HG02763 (cell line): ENCODE measurements at regions not wholly inside any gene's neighbourhood (a gene's known extent, or its start where the extent isn't known, plus 50 kb on each side); places are given as distances from the start of the nearest gene placed in this dataset.
"Not testable (repeated sequence)": the region's sequence is repeated elsewhere in the genome, so short reads cannot be mapped to it uniquely, and the experiment has no call there.

Experiments used
- ATAC-seq: cut with Tn5 transposase; IDR thresholded peaks from one replicate; pipeline ENCODE4 v1.9.1; 2021; ENCODE audit warnings: mild to moderate bottlenecking, moderate library complexity; ENCODE audit not compliant: unreplicated experiment

DNA sequence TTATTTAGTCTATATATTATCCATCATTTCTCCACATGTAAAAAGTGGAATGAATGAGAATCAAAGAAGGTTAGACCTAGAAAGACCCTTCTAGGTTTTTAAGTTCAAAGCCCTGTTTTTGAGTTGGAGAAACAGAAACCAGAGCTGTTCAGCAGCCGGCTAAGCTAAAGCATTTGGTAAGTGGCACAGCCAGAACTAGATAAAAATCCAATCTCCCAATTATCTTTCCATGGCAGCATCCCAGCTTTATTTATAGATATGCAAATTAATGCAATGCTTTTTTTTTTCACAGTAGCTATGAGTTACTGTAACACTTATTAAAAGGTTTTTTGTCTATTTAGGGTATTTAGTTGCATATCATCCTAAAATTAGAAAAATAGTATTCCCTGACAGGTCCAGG, 85.1 kb downstream of the NIBAN1 start:
- ATAC-seq: no peak

DNA sequence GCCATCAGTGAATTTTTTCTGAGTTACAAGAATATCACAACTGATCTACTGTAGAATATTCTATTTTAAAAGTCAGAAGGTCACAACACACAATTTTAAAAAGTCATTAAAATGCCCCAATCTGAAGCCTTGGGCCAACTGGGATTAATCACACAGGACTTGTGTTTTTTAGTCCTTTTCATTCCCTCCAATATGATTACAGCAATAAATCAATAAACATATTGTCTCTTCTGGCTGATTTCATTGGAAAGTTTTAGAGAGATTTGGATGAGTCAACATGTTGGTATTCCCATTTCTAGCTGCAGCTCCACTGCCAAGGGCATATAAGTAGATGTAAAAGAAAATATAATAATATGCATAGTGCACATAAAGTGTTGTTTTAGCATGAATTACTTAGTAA, 85.8 kb downstream of the NIBAN1 start:
- ATAC-seq: no peak

DNA sequence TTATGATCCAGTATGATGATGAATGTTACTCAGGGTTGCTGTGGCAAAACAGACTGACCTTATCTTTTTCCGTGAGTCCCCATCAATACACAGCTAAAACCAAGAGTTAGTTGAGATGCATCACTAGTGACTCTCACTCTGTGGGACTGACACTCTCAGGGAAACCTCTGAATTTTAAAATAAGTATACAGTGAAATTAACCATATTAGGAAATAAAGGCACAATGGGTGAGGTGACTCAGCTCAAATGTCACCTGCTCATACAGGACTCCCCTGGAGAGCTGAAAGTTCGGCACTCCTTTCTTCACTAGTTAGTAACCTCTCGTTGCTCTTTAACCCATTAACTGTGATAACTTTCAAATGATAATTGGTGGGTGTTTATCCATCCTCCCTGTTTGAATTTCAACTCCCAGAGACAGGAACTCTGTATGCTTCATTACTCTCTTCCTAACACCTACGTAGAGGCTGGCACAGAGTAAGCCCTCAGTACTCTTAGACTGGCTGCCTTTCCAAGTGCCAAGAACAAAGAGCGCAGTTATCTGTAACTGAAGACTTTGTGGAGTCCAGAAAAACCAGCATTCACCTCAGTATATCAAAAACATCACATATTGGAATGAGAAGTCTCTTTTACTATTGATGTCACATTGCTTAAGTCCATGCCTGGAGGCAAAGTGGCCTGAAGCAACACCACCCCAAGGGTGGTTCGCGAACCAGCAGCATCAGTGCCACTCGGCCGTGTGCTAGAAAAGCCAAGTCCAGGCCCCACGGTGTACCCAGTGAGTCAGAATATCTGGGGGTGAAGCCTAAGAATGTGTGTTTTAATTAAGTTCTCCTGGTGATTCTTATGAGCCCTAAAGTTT, 91.1 kb downstream of the NIBAN1 start:
- no peak for ATAC-seq

DNA sequence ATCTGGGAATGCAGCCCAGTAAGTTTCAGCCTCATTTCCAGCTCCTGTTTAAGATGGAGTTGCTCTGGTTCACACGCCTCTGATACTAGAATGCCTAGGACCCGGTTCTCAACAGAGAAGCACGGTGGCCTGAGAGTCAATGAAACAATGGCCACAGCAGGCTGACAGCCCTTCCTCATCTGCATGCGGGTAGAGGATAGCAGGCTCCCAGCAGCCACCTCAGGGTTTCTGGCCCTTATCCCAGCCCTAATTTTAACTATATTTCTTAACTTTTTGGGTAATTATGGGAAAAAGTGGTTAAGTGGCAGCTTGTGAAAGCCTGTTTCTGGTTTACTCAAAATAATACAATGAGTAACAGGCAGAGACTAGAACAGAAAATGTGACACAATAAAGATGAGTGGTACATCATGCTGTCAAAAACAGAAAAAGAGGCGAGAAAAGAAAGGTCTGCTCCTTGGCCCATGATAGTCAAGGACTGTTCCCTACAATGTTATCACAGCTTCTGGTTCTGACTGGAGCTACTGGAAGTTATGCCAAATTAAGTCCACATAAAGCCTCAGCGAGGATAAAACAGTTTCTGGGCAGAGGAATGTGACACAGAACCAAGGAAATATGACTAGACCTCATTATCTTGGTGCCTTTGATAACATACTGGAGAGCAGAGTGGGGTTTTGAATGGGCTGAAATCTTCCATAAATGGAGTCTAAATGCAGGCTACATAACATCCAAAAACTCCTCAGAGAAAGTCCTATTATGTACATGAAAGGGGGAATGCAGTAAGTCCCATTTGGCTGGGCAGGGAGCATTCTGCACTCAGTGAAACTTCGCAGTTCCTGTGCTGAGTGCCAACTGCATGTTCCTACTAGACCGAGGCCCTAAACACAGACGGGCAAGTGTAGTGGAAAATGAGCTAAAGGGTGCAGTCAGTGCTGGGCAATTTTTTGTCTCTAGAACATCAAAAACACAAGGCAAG, 92.1 kb downstream of the NIBAN1 start:
- peak; percentile 48 for ATAC-seq

DNA sequence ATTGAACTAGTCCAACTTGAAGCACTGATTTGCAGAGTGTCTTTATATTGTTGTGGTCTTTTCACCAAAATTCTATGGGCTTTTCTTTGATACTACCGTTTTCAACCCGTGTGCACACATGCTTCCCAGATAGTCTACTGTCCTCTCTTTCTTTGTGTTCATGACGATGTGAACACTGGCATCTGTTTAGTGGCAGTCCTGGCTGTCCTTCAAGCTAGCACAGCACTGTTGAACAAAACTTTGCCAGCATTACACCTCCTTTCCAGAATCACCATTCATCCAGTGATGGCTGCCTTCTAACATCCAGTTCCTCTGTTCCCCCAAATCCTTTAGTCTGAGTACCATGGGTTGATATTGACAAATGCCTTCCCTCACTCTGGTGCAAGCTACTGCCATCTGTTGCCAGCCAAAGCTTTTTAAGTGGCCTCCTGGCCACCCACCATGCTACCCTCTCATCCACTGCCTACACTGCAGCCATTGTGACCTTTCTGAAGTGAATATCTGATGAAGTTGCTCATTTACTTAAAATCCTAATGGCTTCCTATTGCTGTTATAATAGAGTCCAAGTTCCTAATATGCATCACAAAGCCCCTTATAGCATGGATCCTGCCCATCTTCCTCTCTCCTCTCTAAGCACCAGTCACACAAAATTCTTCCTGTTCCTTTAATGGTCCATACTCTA, 94.3 kb downstream of the NIBAN1 start:
- no peak for ATAC-seq

DNA sequence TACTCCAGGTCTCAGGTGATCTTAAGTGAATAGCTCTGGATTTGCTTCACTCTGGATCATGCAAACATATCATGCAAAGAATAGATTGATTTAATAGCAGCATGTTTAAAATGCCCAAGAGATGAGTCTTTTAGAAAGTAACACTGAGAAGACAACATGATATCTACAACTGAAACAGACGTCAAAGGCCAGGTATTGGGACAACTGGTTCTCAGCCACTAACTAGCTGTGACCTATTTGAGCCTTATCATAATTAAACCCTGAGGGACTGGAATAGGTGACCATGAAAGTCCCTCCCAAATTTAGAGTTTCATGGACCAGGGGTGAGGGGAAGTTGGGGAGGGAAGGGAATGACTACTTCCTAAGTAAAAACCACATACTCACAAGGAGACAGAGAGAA, 95.7 kb downstream of the NIBAN1 start:
- ATAC-seq: no peak

DNA sequence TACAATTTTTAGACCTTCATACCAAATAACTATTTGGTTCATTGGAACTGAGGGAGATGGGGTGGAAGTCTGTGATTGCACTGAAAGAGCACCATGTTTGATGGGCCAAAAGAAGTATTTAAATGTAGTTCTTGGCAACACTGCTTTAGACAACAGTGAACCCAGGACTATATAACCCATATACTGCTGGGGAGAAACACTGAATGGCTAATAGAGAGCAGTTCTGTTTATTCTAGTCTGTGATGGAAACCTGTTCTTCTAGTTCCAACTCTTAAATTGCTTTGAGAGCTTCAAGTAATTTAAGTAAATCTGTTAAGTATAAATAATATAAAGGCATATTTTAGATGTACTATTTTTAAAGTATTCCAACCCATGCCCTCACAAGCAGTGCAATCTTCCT, 96.3 kb downstream of the NIBAN1 start:
- no peak for ATAC-seq

DNA sequence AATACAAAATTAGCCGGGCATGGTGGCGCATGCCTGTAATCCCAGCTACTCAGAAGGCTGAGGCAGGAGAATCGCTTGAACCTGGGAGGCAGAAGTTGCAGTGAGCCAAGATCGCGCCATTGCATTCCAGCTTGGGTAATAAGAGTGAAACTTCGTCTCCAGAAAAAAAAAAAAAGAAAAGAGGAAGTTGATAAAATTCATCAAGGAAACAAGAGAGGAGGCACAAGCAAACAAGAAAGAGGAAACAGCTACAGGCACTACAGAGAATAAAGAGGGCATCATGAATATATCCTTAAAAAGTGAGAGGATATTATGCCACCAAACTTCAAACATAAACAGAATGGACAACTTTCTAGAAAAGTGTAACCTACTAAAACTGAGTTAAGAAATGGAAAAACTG, 98.3 kb downstream of the NIBAN1 start:
- not testable (repeated sequence) for ATAC-seq

DNA sequence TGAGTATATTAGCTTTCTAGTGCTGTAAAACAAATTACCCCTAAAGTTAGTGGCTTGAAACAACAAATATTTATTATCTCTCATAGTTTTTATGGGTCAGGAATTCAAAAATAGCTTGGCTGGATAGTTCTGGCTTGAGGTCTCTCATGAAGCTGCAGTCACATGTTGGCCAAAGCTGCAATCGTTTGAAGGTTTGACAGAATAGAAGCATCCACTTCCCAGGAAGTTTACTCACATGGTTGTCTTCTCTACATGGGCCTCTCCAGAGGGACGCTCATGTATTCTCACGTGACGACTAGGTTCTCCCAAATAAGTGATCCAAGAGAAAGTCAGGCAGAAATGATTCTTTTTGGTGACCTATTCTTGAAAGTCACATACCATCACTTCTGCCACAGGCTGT, 99.1 kb downstream of the NIBAN1 start:
- ATAC-seq: no peak

DNA sequence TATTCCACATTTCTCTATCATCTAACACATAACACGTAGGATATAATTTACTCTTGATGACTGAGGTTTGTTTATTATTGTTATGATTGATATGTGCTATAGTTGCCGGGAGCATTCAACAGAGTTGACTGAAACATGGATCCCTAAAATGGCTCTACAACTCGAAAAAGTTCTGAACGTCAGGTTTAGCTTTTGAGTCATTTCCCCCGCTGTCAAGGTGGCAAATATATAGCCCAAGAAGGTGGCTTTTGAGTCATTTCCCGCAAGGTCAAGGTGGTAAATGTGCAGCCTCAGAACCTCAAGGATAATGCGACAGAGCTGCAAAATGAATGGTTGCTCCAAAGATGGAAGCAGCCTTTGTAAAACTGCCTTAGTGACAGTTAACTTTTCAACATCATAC, 104.0 kb downstream of the NIBAN1 start:
- ATAC-seq: no peak

DNA sequence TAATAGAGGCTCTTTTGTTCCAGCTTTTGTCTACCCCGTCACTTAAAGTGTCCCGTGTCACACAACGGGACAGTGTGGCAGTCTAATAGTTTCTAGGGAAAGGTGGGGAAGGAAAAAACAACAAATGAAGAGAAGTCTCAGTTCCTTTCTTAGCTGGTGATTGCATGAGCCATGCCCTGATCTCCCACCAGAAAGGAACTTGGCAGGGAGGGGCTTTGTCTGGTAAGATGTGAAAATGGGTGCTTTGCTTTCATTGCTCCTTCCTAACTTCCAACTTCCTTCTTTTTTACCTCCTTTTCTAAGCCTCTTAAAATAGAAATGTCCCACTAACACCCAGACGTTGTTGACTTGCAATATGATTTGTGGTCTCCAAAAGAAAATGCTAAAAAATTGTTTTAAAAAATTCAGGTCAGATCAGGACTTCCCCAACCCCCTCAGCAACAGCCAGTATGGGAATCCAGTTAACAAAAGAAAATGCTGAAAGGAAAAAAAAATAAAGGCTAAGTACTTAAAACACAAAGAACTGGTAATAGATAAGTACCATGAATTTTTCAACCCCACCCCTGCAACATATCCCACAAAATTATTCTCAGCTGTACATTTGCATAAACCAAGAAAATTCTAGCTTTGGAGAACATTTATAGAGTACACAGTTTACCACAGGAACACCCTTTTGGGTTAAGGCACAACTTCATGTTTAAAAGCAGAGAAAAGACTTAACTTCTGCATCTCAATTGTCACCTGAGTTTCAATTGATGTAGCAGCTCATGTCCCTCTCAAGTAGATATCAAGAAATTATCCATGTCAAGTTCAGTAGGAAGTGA, 106.2 kb downstream of the NIBAN1 start:
- no peak for ATAC-seq

DNA sequence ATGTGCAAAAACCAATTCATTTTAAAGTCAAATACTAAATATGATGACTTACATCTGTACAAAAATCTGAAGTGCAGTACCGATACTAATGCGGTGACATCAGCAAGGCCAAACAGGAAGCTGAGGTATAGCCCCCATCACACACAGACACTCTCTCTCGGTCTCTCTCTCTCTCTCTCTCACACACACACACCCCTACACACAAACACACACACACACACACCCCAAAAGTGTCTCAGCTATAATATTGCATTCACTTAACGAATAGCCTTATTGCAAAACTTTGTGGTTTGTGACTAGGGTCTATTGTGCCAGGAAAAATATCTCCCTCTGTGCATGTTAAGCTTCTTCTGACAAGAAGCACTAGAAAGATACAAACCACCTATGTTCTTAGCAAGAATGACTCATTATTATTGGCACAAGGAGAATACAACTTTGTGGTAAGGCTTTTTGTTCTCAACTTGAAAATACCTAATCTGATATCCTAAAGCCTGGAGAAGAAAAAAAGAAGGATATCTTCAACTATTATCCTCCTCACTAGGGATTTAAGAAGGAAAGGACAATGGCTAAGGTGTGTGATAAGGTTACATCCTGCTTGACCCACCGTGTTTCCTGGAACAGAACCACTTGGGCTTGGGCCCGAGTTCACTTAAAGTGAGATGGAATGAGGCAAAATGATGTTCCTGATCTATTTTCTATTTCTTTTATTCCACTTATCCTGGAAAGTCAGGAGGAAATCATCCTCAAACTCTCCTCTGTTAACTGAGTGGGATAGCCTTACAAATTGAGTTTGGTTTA, 107.1 kb downstream of the NIBAN1 start:
- ATAC-seq: peak; percentile 96

DNA sequence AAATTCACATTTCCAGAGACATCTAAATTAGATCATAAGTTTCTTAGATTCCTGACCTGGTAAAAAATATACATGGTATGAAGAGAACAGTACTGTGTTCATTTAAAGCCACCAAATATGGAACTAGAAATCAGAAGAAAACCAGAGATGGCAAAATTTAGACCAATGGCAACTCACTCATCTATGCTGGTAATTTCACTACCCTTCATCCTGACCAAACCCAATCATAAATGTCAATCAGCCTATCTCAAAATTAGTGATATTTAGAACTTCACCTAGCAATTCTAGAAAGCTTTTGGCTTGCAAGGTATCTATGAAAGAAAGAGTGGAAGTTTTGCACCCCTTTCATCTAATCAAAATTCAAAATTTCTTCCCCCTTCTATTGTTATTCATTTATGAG, 107.7 kb downstream of the NIBAN1 start:
- peak; percentile 20 for ATAC-seq

DNA sequence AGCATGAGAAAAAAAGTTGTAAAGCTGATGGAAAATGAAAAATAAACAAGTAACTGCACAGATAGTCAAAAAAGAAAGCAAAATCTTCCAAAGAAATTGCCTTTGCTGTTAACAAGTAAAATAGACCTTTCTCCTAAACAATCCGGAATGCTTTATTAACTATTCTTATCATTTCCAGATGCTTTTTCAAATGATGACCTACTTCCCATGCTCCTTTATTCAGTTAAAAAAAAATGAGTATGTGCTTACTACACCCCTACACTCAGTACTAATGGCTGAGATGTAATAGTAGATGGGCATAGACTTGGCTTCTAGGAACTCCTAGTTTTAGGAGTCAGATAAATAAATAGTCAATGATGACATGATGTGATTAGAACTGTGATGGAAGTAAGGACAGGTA, 108.5 kb downstream of the NIBAN1 start:
- ATAC-seq: no peak

DNA sequence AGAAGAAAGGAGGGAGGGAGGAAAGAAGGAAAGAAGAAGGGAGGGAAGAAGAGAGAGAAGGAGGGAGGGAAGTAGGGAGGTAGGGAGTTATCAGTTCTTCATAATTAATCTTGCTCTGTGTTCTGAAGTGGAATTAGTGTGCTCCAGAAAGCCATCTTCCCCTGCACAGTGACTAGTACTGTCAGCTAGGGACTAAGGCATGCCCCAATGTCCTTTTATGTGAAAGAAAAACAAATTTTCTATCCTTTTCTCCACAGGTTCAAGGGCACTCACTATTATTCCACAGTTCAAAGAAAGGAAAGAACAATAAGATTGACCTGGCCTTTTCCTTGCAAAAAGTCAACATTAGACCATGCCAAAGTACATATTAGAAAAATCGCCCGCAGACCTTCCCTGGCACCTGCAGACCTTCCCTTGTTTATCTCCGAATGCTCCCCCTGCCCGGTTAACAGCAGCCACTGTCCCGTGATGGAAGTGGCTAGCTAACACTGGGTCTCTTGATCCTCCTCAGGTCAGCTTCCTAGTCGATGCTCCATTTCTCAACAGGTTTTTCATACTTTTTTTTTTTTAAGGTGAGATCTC, 107.2 kb upstream of the EDEM3 start:
- ATAC-seq: no peak

DNA sequence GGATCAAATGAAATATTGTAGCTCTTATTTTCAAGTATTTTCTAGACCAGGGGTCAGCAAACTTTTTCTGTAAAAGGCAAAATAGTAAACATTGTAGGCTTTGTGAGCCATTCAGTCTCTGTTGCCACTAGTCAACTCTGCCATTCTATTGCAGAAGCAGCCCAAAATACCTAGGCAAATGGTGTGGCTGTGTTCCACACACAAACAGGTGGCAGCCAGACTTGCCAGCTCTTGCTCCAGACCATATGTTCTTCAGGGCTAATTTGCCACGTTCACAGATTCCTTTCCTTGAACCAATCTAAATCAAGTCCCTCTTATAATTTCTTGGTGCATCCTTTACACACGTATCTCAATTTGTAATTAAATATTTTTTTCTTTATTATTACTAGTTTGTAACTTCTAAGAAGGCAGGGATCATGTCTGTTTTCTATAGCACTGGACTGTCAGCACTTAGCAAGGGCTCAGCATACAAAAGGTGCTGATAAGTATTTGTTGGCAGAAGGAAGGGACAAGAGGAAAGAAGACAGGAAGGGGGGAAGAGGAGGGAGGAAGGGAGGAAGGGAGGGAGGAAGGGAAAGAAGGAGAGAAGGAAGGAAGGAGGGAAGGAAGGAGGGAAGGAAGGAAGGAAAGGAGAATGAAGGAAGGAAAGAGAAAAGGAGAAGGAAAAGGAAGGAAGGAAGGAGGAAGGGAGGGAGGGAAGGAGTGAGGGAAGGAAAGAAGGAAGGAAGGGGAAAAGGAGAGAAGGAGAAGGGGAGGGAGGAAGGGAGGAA, 106.5 kb upstream of the EDEM3 start:
- ATAC-seq: peak; percentile 94

DNA sequence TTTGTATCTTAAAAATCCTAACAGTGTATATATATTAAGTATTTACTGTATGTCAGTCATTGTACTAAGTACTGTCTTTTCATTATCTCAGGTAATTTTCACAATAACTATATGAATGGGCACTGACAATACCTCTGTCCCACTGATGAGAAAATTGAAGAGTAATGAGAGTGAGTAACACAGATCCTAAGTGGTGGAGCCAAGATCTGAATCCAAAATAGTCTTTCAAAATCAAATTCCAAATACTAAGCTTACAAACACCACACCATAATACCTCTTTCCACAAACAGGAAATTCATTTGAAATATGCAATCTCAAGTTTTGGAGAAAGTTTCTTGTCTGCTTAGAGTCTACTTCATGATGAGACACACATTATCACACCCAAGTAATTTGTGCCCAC, 105.9 kb upstream of the EDEM3 start:
- peak; percentile 27 for ATAC-seq

DNA sequence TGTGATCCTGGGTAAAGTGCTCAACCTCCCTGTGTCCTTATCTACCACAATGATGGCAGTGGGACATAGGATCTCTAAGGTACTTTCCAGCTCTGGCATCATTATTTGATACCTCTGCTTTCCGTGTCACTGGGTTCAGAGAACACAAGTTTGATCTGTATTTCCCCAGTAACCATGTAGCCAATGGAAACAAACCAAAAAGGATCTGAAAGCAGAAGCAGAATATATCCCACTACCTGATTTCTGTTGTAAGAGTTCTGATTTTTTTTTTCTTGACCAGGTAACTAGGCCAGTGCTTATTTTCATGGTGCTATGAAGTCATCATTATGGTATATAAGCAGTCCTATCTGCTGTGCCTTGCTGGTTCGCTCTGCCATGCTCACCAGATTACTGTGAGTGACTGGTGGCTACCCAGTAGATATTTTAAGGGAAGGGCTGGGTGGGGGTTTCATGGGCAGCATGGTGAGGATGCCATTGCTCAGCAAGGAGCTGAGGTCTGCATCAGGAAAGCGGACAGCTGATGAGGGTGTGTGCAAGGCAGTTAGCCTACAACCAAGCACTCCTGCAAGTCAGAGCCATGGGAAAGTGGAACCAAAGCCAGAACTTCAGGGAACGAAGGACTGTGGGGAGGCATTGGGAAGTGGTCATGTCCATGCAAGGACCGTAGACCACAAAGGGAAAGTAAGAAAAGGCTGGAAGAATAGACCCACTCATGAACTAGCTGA, 104.9 kb upstream of the EDEM3 start:
- ATAC-seq: no peak
